GM23338 (cell line): ENCODE measurements at regions not wholly inside any gene's neighbourhood (a gene's known extent, or its start where the extent isn't known, plus 50 kb on each side); places are given as distances from the start of the nearest gene placed in this dataset.
"Not testable (repeated sequence)": the region's sequence is repeated elsewhere in the genome, so short reads cannot be mapped to it uniquely, and the experiment has no call there.

Experiments used
- ATAC-seq: fragments of 200-7000 bp; cut with Tn5 transposase; 3 replicates; pipeline ENCODE4 v1.9.1; 2020
- DNase-seq: peaks from one replicate; pipeline ENCODE4 v3.0.0-alpha.2; 2015; ENCODE audit warnings: low spot score
- H2AFZ ChIP-seq: fragments of 200-600 bp; sonication (generic); 2 replicates; pipeline ENCODE4 v1.8.0; 2016; ENCODE audit warnings: antibody characterized with exemption, mild to moderate bottlenecking, moderate library complexity
- H3F3A ChIP-seq: fragments of 200-600 bp; sonication (generic); replicated peaks from 2 replicates; pipeline ENCODE4 v1.8.0; 2017; ENCODE audit warnings: antibody characterized with exemption, mixed run types, low read depth
- H3K27ac ChIP-seq: fragments of 200-600 bp; sonication (generic); 2 replicates; pipeline ENCODE4 v1.6.1; 2016; ENCODE audit warnings: low read depth
- H3K27me3 ChIP-seq: fragments of 200-600 bp; sonication (generic); 2 replicates; pipeline ENCODE4 v1.8.0; 2016; ENCODE audit warnings: mild to moderate bottlenecking, mixed run types, moderate library complexity; ENCODE audit not compliant: insufficient read depth
- H3K36me3 ChIP-seq: fragments of 200-600 bp; sonication (generic); 2 replicates; pipeline ENCODE4 v1.8.0; 2016; ENCODE audit warnings: mild to moderate bottlenecking; ENCODE audit not compliant: insufficient read depth
- H3K4me1 ChIP-seq: fragments of 200-600 bp; sonication (generic); 2 replicates; pipeline ENCODE4 v1.8.0; 2016; ENCODE audit warnings: mild to moderate bottlenecking, moderate library complexity; ENCODE audit not compliant: insufficient read depth
- H3K4me2 ChIP-seq: fragments of 200-600 bp; sonication (generic); 2 replicates; pipeline ENCODE4 v1.7.1; 2017; ENCODE audit warnings: mixed run types
- H3K4me3 ChIP-seq: fragments of 200-600 bp; sonication (generic); 2 replicates; pipeline ENCODE4 v1.6.1; 2016; ENCODE audit warnings: mixed run types
- H3K79me2 ChIP-seq: fragments of 200-600 bp; sonication (generic); replicated peaks from 2 replicates; pipeline ENCODE4 v1.8.0; 2017; ENCODE audit warnings: mild to moderate bottlenecking; ENCODE audit not compliant: insufficient read depth
- H3K9me2 ChIP-seq: fragments of 200-600 bp; sonication (generic); 2 replicates; pipeline ENCODE4 v1.8.0; 2017; ENCODE audit not compliant: insufficient read depth
- H4K20me1 ChIP-seq: fragments of 200-600 bp; sonication (generic); replicated peaks from 2 replicates; pipeline ENCODE4 v1.8.0; 2017; ENCODE audit warnings: mild to moderate bottlenecking; ENCODE audit not compliant: insufficient read depth
- H3K27ac Mint-ChIP-seq: 2 replicates; pipeline ENCODE4 v1.8.0; 2020; ENCODE audit warnings: inconsistent platforms, mild to moderate bottlenecking, moderate library complexity, mixed read lengths
- H3K27me3 Mint-ChIP-seq: 3 replicates; pipeline ENCODE4 v1.8.0; 2022; ENCODE audit warnings: low read depth, mild to moderate bottlenecking, moderate library complexity, mixed read lengths, inconsistent platforms; ENCODE audit not compliant: insufficient read depth, poor library complexity
- H3K36me3 Mint-ChIP-seq: 3 replicates; pipeline ENCODE4 v1.8.0; 2021; ENCODE audit warnings: low read depth, mild to moderate bottlenecking, inconsistent platforms, moderate library complexity, mixed read lengths
- H3K4me1 Mint-ChIP-seq: 3 replicates; pipeline ENCODE4 v1.8.0; 2020; ENCODE audit warnings: mild to moderate bottlenecking, inconsistent platforms, mixed read lengths
- H3K4me3 Mint-ChIP-seq: 3 replicates; pipeline ENCODE4 v1.8.0; 2021; ENCODE audit warnings: moderate library complexity, mild to moderate bottlenecking, inconsistent platforms, mixed read lengths
- H3K9me3 Mint-ChIP-seq: 3 replicates; pipeline ENCODE4 v1.8.0; 2020; ENCODE audit warnings: moderate library complexity, mild to moderate bottlenecking, inconsistent platforms, mixed read lengths
- CTCF ChIP-seq, 2 experiments: fragments of 200-600 bp in 1 of 2; sonication (generic) in 1 of 2; conservative IDR thresholded peaks; 2 replicates each; pipeline versions ENCODE4 v1.5.1 to v1.6.1; 2016 to 2017; ENCODE audit warnings: antibody characterized with exemption in 2 of 2, low read depth in 2 of 2, mild to moderate bottlenecking in 2 of 2, moderate library complexity in 1 of 2
- POLR2AphosphoS5 ChIP-seq: IDR thresholded peaks from 2 replicates; pipeline ENCODE4 v1.6.1; 2016; ENCODE audit warnings: antibody characterized with exemption, low read depth
- REST ChIP-seq: IDR thresholded peaks from one replicate; pipeline ENCODE4 v1.6.1; 2018; ENCODE audit warnings: antibody characterized with exemption; ENCODE audit not compliant: unreplicated experiment
- STAT1 ChIP-seq: IDR thresholded peaks from one replicate; pipeline ENCODE4 v1.6.1; 2016; ENCODE audit warnings: antibody characterized with exemption; ENCODE audit not compliant: unreplicated experiment
- ZNF114 ChIP-seq: fragments of 250-450 bp; sonication (Bioruptor Pico); IDR thresholded peaks from 2 replicates; pipeline ENCODE4 v1.5.0; 2020; ENCODE audit warnings: mild to moderate bottlenecking, moderate library complexity
- ZNF331 ChIP-seq: fragments of 250-450 bp; sonication (Bioruptor Pico); IDR thresholded peaks from 2 replicates; pipeline ENCODE4 v1.5.0; 2020; ENCODE audit warnings: low read depth, mild to moderate bottlenecking, moderate library complexity
- ZNF462 ChIP-seq: fragments of 250-450 bp; sonication (Bioruptor Pico); IDR thresholded peaks from 2 replicates; pipeline ENCODE4 v1.5.0; 2020; ENCODE audit warnings: mild to moderate bottlenecking, moderate library complexity

- H3F3A ChIP-seq = no peaks in the 10 kb centered on the region
- no peaks in the 10 kb centered on the region for H3K27me3 ChIP-seq
- H3K9me2 ChIP-seq = no peaks in the 10 kb centered on the region
- TF ChIP-seq ZNF114 (CRISPR knock-in tag) (no peak), STAT1 (no peak), ZNF462 (CRISPR knock-in tag) (no peak), POLR2AphosphoS5 (no peak), ZNF331 (CRISPR knock-in tag) (no peak), REST (no peak), CTCF (conservative IDR thresholded peaks at IDR 0.05; ENCODE audit: low read depth in 2 of 2) (no peak)
- Mint-ChIP-seq H3K36me3 (no peaks in the 10 kb centered on the region; the same call in 2 of the 3 replicates), H3K27me3 (no peaks in the 10 kb centered on the region), H3K27ac (no peak overlapping the region), H3K4me3 (no peak overlapping the region), H3K4me1 (no peaks in the 10 kb centered on the region; the same call in 2 of the 3 replicates), H3K9me3 (peaks cover 19% of the 10 kb centered on the region)
- ATAC-seq = no peak
- H3K27ac ChIP-seq = no peak overlapping the region
- no peak overlapping the region for H3K4me3 ChIP-seq
- no peaks in the 10 kb centered on the region for H3K79me2 ChIP-seq
- H2AFZ ChIP-seq = no peak overlapping the region
- H3K4me2 ChIP-seq = no peak overlapping the region
- H3K4me1 ChIP-seq = no peaks in the 10 kb centered on the region
- H4K20me1 ChIP-seq = no peaks in the 10 kb centered on the region
- DNase-seq = no peak
- no peaks in the 10 kb centered on the region for H3K36me3 ChIP-seq
Observed at GRCh38 chr5:169519358-169519757, 64.2 kb upstream of the SPDL1 start.

GRCh38 chr5:169518779-169519178, 64.8 kb upstream of the SPDL1 start:
- not testable (repeated sequence) for H3K4me3 Mint-ChIP-seq, H3F3A ChIP-seq, H3K27ac ChIP-seq, H3K27ac Mint-ChIP-seq, H3K9me2 ChIP-seq, H3K36me3 ChIP-seq, H3K36me3 Mint-ChIP-seq, ATAC-seq, H3K4me2 ChIP-seq, H3K4me3 ChIP-seq, H4K20me1 ChIP-seq, H3K79me2 ChIP-seq, H3K27me3 ChIP-seq, H3K4me1 ChIP-seq, H3K27me3 Mint-ChIP-seq, DNase-seq, H3K4me1 Mint-ChIP-seq, H2AFZ ChIP-seq
- H3K9me3 Mint-ChIP-seq = peaks cover 19% of the 10 kb centered on the region
